NOMO-1 (cell line): ENCODE measurements at regions not wholly inside any gene's neighbourhood (a gene's known extent, or its start where the extent isn't known, plus 50 kb on each side); places are given as distances from the start of the nearest gene placed in this dataset.
"Not testable (repeated sequence)": the region's sequence is repeated elsewhere in the genome, so short reads cannot be mapped to it uniquely, and the experiment has no call there.

Experiments
- DNase-seq, 2 experiments: peaks; one replicate each; lab custom pipeline; 2025; ENCODE audit not compliant: unreplicated experiment in 2 of 2; lab: John Stamatoyannopoulos, UW

DNA sequence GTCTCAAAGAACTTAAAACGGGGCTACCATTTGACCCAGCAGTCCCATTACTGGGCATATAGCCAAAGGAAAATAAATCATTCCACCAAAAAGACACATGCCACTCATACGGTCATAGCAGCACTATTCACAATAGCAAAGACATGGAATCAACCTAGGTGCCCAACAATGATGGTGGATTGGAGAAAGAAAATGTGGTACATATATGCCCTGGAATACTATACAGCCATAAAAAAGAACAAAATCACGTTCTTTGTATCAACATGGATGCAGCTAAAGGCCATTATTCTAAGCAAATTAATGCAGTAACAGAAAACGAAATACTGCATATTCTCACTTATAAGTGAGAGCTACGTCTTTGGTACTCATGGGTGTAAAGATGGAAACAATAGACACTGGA is 138.1 kb upstream of the NEIL3 start:
- no peak for DNase-seq

DNA sequence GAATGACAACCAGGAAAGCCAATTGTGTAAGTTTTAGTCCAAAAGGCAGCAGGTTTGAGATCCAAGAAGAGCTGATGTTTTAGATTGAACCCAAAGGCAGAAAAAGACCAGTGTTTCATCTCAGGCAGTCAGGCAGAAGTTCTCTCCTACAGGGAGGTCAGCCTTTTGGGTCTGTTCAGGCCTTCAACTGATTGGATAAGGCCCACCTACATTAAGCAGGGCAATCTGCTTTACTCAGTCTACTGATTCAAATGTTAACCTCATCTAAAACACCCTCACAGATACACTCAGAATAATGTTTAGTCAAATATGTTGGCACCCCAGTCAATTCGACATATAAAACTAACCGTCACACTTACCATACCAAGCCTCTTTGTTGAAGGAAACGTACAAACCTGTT is 134.2 kb upstream of the NEIL3 start:
- DNase-seq, result no peak

DNA sequence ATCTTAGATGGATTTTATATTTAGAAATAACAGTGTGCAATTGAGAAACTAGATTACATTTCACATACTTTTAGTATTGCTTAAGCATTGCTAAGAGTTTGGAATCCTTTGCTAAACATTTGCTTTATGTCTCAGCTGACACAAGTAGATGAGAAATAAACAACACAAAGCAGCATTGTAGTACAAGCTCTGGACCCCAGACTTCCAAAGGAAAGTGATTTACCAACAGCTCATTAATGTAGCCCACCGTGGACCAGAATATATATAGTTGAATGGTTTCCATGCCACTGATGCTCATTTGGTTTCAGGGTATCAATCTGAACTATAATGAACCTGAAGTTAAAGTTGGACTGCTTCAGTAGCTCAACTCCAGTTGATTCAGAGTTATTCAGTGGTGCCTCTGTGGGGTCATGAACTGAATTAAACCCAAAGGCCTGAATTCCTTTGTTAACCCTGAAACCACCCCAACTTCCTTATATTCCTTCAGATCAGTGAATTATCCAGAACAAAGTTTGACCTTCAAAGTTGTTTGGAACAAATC is 132.1 kb upstream of the NEIL3 start:
- no peak for DNase-seq

DNA sequence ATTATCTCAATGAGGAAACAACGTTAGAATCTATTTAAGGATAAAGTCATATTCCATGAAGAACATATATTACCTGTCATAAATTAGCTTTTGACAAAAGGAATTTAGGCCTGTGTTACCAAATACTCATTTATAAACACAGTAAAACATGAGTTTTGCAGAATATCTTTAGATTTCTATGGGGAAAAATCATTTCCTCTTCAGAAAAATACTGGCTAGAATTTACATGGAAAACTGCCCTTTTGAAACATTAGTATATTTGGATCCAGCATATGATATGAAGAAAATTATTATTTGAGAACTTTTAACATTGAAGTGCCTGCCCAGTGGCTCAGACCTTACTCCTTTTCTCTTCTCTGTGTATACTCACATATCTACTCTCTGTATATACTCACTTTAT is 131.4 kb upstream of the NEIL3 start:
- no peak for DNase-seq

DNA sequence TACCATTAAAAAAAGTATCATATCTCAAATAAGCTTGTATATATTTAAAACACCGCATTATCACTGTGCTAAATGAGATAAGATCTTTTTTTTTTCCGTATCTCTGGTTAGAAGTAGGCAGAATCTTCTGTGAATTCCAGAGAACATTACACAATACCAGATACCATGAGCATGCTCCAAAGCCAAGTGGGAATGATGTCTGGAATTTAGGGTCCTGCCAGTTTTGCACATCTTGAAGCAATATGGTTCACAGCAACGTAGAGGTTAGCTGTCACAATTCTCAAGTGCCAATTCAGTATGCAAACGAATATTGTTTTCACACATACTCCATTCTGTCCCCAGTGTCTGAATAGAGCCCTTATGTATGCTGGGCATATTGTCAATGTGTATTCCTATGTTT is 127.5 kb upstream of the NEIL3 start:
- DNase-seq, result no peak

DNA sequence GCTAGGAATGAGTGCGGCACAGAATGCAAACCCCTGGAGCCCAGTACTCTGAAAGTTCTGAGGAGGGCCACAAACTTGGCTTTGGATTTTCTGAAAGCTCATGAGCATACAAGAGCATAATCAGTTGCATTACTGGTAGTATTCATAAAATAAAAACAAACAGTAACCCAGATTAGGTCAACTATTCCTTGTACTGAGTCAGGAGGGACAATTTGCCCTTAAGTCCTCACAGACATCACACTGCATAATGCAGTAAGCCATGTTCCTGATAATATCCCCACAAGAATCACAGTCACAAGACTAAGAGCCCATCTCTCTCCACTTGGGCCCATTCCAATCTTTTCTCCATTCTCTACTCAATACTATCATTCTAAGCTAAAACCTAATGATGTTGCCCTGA is 126.9 kb upstream of the NEIL3 start:
- DNase-seq, result no peak

DNA sequence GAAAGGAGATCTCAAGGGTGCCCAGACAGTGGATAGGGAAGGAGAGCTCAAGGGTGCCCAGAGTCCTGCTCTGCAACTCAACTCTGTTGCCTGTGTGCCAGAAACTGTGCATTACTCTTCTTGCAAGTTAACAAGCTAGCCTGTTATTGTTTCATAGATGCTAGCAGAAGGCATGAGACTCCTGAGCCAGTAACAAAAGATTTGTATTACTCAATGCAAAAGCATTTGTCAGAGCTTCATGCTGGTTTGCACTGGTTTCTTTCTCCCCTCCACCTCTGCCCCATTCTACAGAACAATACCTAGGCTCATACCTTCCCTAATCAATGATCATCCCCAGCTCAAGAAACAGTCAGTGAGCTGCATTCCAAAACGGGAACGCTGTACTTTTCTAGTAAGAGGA is 124.5 kb upstream of the NEIL3 start:
- DNase-seq, result no peak

DNA sequence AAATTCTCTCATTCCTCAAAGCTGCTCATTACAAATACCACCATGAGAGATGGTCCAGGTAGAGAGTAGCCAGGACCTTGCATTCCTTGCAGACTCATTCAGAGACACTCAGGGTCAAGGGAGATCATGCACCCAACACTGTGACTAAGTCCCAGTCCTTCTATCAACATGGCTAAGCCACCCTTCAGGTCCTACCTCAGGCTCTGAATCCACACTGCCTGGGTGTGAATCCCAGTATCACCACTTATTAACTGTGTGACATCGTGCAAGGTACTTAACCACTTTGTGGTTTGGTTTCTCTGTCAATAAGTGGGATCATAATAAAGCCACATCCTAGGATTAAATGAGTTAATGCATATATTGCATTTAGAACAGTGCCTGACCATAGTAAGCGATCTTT is 124.1 kb upstream of the NEIL3 start:
- DNase-seq, result no peak

DNA sequence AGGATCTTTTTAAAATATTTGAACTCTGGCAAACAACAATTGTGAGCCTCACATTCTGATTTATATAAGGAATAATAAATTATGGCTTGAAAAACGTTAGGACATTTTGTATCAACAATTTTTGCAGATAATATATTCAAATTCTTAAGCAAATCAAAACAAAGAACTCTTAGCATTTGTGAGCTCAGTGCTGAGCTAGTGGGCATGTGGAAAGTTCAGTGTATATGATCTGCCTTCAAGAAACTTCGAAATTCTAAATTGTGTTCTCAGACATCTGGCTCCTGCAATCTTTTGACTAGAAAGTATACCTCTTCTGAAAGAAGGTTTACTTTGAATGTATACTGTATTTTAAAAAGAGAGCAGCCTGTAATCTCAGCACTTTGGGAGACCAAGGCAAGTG is 122.3 kb upstream of the NEIL3 start:
- no peak for DNase-seq

DNA sequence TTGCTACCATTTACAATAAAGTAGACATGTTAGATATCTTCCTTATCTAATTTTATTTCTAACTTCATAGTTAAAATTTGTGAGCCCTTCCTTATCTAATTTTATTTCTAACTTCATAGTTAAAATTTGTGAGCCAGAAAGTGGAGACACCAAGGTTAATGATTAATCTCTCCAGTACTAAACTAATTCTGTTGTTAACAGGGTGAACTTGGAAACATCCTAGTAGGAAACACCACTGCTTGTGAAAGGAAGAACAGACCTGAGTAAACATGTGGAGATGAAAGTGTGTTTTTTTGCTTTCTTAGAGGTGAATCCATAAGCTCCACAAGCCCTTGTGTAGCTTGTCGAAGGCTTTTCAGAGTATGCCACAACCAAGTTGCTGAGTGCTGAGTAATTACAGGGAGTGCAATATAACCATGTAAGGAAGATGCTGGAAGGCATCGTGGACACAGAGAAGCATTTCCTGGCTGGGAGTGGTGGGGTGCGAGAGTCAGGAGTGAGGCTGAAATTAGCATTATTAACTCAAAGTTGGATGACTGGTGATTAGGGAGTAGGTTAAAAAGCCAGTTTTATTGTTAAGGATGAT is 118.6 kb upstream of the NEIL3 start:
- no peak for DNase-seq

DNA sequence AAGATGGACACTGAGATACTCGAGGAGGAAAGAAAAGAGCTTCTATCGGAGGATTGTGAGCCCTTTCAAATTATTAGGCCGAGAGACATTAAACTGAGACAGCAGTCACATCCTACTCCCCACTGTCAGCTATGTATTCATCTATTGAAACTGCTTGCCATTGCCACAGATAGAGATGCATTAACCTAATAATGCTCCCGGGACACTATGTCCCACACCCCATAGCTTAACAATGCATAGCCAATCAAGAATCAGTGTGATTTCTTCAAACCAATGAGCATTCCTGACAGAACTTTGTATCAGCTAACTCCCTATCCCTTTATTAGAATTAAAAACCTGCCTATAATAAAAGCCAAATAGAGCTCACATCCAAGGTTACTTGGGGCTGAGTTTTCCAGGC is 118.1 kb upstream of the NEIL3 start:
- DNase-seq, result no peak

DNA sequence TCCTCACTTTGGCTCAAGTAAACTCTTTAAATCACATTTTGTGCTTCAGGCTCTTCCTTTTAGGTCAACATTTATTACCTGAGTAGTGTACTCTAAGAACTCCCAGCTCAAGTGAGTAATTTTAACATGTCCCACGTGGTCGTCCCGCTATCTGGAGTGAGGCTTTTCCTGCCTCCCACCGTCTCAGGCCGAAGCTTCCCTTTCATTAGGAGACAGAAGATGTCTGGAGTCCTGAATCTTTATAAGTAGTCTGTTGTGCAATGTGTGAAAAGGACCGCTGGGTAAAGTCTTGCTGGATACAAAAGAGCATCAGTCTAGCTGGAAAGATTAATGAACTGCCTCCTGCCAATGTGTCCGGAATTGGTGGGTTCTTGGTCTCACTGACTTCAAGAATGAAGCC is 117.7 kb upstream of the NEIL3 start:
- no peak for DNase-seq

DNA sequence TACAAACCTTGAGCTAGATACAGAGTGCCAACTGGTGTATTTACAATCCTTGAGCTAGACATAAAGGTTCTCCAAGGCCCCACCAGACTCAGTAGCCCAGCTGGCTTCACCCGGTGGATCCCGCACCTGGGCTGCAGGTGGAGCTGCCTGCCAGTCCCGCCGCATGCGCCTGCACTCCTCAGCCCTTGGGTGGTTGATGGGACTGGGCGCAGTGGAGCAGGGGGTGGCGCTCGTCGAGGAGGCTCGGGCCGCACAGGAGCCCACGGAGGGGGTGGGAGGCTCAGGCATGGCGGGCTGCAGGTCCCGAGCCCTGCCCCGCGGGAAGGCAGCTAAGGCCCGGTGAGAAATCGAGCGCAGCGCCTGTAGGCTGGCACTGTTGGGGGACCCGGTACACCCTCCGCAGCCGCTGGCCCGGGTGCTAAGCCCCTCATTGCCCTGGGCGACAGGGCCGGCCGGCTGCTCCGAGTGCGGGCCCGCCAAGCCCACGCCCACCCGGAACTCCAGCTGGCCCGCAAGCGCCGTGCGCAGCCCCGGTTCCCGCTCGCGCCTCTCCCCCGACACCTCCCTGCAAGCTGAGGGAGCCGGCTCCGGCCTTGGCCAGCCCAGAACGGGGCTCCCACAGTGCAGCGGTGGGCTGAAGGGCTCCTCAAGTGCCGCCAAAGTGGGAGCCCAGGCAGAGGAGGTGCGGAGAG is 116.5 kb upstream of the NEIL3 start:
- DNase-seq, result not testable (repeated sequence)

DNA sequence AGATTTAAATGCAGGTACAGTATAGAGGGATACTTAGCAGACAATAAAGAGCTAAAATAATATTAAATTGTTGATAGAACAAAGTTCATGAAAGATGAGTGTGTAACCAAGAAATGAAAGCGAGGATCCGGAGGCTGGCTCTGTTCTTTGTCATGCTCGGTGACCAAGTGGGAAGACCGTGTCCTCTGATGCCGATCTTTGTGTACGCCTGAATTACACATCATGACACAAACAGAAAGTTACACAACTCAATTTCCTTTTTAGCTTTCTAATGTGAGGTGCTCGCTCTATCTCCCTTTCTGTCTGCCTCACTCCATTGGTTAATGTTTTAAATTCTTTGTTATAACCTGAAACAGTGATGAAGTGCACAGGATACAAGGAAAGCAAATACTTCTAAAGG is 114.8 kb upstream of the NEIL3 start:
- DNase-seq, result no peak

DNA sequence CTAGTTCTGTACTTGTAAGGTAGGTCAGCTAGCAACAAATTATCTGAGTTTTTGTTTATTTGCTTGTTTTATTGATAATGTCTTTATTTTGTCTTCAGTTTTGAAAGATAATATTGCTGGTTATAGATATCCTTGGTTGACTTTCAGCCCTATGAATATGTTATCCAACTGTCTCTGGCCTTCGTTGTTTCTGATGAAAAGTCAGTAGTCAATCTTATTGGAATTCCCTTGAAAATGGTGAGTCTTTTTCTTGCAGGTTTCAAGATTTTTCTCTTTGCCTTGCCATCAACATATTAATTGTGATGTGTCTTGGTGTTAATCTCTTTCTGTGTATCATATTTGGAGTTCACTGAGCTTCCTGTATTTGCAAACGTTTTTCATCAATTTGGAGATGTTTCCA is 113.1 kb upstream of the NEIL3 start:
- DNase-seq, result no peak

DNA sequence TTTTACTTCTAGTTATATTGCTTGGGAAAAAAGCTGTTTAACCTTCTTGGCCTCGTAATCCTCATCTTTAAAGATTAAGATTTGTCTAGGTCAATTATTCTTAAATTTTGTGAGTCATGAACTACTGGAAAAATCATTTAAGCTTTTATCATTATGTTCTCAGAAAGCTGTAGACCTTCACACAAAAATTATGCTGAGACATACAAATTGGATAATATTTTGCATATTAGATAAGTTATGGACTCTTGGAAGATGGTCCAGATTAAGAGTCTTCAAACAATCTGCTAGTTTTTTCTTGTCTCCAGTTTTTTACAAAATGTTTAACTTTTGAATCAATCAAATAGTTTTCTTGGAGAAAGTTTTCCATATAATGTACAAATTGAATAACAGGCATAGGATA is 108.1 kb upstream of the NEIL3 start:
- DNase-seq, result no peak

DNA sequence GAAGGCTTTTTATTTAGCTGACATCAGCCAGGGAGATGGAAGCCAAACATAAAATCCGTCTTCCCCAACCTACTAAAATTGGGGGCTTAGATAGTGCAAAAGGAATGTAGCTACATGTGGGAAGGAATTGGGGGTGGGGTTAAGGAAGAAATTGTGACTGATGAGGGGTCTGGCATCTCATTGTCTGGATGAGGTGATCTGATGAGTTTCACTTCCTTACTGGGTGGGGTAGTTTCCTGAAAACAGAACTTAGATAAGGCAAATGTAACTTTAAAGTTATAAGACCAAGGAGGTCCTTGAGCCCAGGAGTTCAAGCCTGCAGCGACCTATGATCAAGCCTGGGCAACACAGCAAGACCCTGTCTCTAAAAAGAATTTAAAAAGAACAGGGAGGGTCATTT is 105.5 kb upstream of the NEIL3 start:
- peak in 1 of 2 experiments; percentile 34 for DNase-seq

DNA sequence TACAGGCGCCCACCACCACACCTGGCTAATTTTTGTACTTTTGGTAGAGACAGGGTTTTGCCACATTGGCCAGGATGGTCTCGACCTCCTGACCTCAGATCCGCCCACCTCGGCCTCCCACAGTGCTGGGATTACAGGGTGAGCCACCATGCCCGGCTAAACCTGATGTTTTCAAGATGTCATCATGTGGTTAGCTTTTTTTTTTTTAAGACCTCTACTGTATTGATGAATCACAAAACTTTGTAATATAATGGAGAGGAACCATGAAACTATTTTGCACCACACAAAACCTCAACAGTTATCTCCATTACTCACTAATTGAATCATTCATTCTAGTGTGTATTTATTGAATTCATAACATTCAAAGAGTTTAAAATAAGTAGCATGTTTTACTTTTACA is 94.7 kb upstream of the NEIL3 start:
- no peak for DNase-seq

DNA sequence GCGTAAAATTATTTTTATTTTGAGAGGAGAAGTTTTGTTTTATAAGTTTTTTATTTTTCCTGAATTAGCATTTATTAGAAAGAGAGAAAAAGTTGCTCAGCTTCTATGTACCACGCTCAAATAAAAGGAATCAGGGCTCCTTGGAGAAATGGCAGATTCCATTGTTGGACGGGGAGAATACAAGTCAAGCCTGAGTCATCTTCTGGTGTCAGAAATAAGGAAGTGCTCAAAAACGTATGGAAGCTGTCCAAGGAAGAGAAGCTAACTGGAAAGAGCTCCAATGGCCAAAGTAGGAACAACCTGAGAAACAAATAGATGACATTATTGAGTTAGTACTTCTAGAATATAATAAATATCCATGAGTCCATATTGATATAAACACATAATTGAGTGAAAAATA is 89.3 kb upstream of the NEIL3 start:
- no peak for DNase-seq

DNA sequence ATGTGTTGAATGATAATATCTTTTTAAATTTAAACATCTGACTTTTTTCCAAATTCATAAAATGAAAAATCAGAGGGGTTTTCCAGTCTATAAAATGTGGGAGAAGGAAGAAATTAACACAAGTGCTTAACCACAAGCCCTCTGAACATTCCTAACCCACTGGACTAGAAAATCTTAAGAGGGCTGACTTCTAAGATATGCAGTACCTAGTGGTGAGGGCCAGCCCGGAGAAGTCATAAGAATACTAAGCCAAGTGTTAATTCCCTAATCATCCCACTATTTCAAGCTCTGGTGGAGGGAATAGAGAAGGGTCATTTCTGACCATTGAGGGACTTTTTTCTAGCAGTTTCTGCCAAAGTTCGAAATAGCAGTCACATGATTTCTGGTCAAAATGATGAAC is 86.9 kb upstream of the NEIL3 start:
- DNase-seq, result no peak

DNA sequence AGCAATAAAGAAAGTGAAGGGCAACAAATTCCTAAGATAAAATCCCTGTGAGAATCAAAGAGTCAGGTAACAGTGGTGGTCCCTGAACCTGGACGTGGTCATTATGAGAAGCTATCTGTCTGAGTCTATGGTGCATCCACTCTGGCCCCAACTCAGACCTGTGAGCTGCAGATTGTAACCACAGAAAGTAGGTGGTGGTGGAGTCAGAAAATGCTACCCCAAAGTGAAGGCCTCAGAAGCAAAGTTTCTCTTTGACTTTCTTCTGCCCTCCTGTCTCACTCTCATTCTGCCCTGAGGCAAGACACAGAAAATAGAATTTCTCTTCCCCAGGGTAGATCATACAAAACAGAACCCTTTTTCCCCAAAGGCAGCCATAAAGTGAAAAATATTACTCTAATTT is 84.1 kb upstream of the NEIL3 start:
- DNase-seq, result no peak

DNA sequence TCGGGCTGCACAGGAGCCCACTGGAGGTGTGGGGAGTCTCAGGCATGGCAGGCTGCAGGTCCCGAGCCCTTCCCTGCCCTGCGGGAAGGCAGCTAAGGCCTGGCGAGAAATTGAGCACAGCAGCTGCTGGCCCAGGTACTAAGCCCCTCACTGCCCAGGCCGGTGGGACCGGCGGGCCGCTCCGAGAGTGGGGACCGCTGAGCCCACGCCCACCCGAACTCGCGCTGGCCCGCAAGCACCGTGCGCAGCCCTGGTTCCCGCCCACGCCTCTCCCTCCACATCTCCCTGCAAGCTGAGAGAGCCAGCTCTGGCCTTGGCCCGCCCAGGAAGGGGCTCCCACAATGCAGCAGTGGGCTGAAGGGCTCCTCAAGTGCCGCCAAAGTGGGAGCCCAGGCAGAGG is 82.0 kb upstream of the NEIL3 start:
- no peak for DNase-seq

DNA sequence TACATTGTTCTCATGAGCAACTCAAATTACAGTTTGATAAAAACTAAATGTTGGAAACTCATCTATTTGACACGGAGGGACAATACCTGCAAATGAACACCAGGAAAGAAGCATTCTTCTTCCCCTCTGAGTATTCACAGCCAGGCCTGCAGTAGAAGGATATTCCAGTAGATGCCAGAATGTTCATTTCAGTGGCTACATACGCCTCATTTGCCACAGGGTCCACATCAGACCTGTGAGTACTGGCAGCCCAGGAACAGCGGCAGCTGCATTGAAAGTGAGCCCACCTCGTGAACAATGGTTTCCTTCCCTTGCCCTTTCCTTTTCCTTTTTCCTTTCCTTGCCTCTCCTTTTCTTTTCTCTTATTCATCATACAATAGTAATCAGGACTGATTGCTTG is 81.1 kb upstream of the NEIL3 start:
- no peak for DNase-seq
